ENCODE measurements at regions not wholly inside any gene's neighbourhood (a gene's known extent, or its start where the extent isn't known, plus 50 kb on each side); places are given as distances from the start of the nearest gene placed in this dataset.

DNA sequence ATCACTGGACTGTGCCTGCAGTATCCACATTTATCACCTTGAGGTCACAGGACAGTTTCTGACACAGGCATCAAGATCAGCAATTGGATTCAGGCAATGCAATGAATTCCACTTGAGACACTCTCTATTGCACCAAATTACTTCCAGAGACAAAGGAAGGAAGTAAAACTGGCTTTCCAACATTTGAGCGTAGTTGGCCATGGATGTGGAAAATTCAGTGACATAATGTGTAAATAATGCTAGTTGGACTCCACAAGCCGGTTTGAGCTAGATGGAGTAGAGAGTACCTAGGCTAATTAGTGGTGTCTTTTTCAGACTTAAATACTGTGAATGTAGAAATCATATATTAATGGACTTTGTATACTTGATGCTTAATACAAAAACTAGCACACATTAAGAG lies 168.3 kb upstream of the SYT1 start:
- TF ChIP-seq, protein P1, sequence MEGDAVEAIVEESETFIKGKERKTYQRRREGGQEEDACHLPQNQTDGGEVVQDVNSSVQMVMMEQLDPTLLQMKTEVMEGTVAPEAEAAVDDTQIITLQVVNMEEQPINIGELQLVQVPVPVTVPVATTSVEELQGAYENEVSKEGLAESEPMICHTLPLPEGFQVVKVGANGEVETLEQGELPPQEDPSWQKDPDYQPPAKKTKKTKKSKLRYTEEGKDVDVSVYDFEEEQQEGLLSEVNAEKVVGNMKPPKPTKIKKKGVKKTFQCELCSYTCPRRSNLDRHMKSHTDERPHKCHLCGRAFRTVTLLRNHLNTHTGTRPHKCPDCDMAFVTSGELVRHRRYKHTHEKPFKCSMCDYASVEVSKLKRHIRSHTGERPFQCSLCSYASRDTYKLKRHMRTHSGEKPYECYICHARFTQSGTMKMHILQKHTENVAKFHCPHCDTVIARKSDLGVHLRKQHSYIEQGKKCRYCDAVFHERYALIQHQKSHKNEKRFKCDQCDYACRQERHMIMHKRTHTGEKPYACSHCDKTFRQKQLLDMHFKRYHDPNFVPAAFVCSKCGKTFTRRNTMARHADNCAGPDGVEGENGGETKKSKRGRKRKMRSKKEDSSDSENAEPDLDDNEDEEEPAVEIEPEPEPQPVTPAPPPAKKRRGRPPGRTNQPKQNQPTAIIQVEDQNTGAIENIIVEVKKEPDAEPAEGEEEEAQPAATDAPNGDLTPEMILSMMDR (IDR thresholded peaks at IDR 0.05) = no peak
- TF ChIP-seq POLR2AphosphoS5 (IDR thresholded peaks at IDR 0.05) (no peak), POLR2A (IDR thresholded peaks at IDR 0.05) (no peak)

All from suprapubic skin (tissue), 4 donors.